WTC11 (cell line): ENCODE measurements at regions not wholly inside any gene's neighbourhood (a gene's known extent, or its start where the extent isn't known, plus 50 kb on each side); places are given as distances from the start of the nearest gene placed in this dataset.

Source experiments
- ATF6 ChIP-seq: sonication (generic); formaldehyde crosslinking; IDR thresholded peaks from 2 replicates; pipeline ENCODE4 v1.8.1; 2023; ENCODE audit warnings: mild to moderate bottlenecking, missing genetic modification reagents
- CTCF ChIP-seq: fragments of 200-600 bp; IDR thresholded peaks from 2 replicates; pipeline ENCODE4 v1.8.0; 2022; ENCODE audit warnings: antibody characterized with exemption
- E2F1 ChIP-seq: sonication (generic); formaldehyde crosslinking; IDR thresholded peaks from 2 replicates; pipeline ENCODE4 v1.8.0; 2022; ENCODE audit warnings: mild to moderate bottlenecking, missing genetic modification reagents
- E2F4 ChIP-seq: sonication (generic); formaldehyde crosslinking; IDR thresholded peaks from 2 replicates; pipeline ENCODE4 v1.8.1; 2022; ENCODE audit warnings: low read depth, mild to moderate bottlenecking, moderate library complexity, missing genetic modification reagents, borderline replicate concordance
- HMGXB4 ChIP-seq: sonication (generic); formaldehyde crosslinking; IDR thresholded peaks from 2 replicates; pipeline ENCODE4 v1.8.1; 2023; ENCODE audit warnings: mild to moderate bottlenecking, moderate library complexity, missing genetic modification reagents
- ZNF138 ChIP-seq: sonication (generic); formaldehyde crosslinking; conservative IDR thresholded peaks from 2 replicates; pipeline ENCODE4 v1.8.1; 2022; ENCODE audit warnings: mild to moderate bottlenecking, moderate library complexity, missing genetic modification reagents

GRCh38 chr12:105626653-105627052, 296.2 kb downstream of the C12orf75 start:
- no peak for TF ChIP-seq CTCF
- no peak for TF ChIP-seq HMGXB4 (CRISPR knock-in tag)
- no peak for TF ChIP-seq E2F4 (CRISPR knock-in tag)
- no peak for TF ChIP-seq E2F1
- no peak for TF ChIP-seq ZNF138
- TF ChIP-seq ATF6 = no peak
